GM18505 (cell line): ENCODE measurements at regions not wholly inside any gene's neighbourhood (a gene's known extent, or its start where the extent isn't known, plus 50 kb on each side); places are given as distances from the start of the nearest gene placed in this dataset.

Experiments used
- ATAC-seq: cut with Tn5 transposase; IDR thresholded peaks from one replicate; pipeline ENCODE4 v1.9.1; 2021; ENCODE audit not compliant: unreplicated experiment
- POLR2A ChIP-seq: IDR thresholded peaks from 4 replicates; pipeline ENCODE4 v1.6.1; 2011; ENCODE audit warnings: borderline replicate concordance; ENCODE audit not compliant: insufficient read depth, insufficient read length; ENCODE audit errors: extremely low read depth

- no peak for TF ChIP-seq POLR2A
- no peak for ATAC-seq
Measured at GRCh38 chr11:116190861-116191260, 581.9 kb downstream of the BUD13 start.

- no peak for ATAC-seq
- no peak for TF ChIP-seq POLR2A
Measured at GRCh38 chr11:116189408-116190170, 583.2 kb downstream of the BUD13 start.

- TF ChIP-seq POLR2A = no peak
- no peak for ATAC-seq
Measured at GRCh38 chr11:116188350-116188749, 584.4 kb downstream of the BUD13 start.

GRCh38 chr11:116187026-116187425 lies 585.8 kb downstream of the BUD13 start:
- ATAC-seq = no peak
- no peak for TF ChIP-seq POLR2A

- no peak for ATAC-seq
Measured at GRCh38 chr11:116185551-116185950, 587.2 kb downstream of the BUD13 start.

GRCh38 chr11:116184763-116185162 lies 588.0 kb downstream of the BUD13 start:
- TF ChIP-seq POLR2A = no peak
- no peak for ATAC-seq

More at GRCh38 chr11:116185551-116185950, 587.2 kb downstream of the BUD13 start:
- TF ChIP-seq POLR2A = no peak

- ATAC-seq = no peak
- TF ChIP-seq POLR2A = no peak
Measured at GRCh38 chr11:116182356-116182966, 590.3 kb downstream of the BUD13 start.

- no peak for ATAC-seq
- TF ChIP-seq POLR2A = no peak
Measured at GRCh38 chr11:116180806-116181600, 591.8 kb downstream of the BUD13 start.

GRCh38 chr11:116179401-116179800 lies 593.4 kb downstream of the BUD13 start:
- TF ChIP-seq POLR2A = no peak

GRCh38 chr11:116177521-116178210 lies 595.1 kb downstream of the BUD13 start:
- ATAC-seq = no peak
- TF ChIP-seq POLR2A = no peak

More at GRCh38 chr11:116179401-116179800, 593.4 kb downstream of the BUD13 start:
- no peak for ATAC-seq

GRCh38 chr11:116176484-116177005 lies 596.2 kb downstream of the BUD13 start:
- no peak for TF ChIP-seq POLR2A
- ATAC-seq = no peak

GRCh38 chr11:116175707-116176106 lies 597.1 kb downstream of the BUD13 start:
- TF ChIP-seq POLR2A = no peak
- no peak for ATAC-seq
